ENCODE measurements at regions not wholly inside any gene's neighbourhood (a gene's known extent, or its start where the extent isn't known, plus 50 kb on each side); places are given as distances from the start of the nearest gene placed in this dataset.

- DNase-seq (ENCODE audit: low read depth) = no peak
Measured at GRCh38 chr20:25135031-25135430, 53.1 kb upstream of the VSX1 start.

DNA sequence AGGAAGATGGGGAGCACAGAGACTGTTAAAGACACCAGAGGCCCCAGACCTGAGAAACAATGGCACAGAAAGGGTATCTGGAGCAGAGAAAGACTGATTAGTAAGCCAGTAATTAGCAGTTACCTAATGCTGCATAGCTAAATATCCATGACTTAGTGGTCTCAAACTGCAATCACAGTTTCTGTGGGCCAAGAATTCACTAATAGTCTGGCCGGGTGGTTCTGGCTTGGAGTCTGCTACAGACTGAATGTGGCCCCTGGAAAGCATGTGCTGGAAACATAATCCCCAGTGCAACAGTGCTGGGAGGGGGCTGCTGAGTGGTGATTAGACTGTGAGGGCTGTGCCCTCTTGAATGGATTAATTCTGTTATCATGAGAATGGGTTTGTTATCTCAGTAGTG is 54.1 kb upstream of the VSX1 start:
- no peak for DNase-seq (ENCODE audit: low read depth)

GRCh38 chr20:25136643-25137559 is 55.0 kb upstream of the VSX1 start:
- peak; percentile 82 for DNase-seq (ENCODE audit: low read depth)

GRCh38 chr20:25139029-25139705 is 56.3 kb upstream of the ENTPD6 start:
- DNase-seq (ENCODE audit: low read depth) = no peak

GRCh38 chr20:25140968-25141367 is 54.5 kb upstream of the ENTPD6 start:
- no peak for DNase-seq (ENCODE audit: low read depth)

GRCh38 chr20:25142435-25142834 is 53.1 kb upstream of the ENTPD6 start:
- no peak for DNase-seq (ENCODE audit: low read depth)

GRCh38 chr20:25145131-25145530 is 50.4 kb upstream of the ENTPD6 start:
- DNase-seq (ENCODE audit: low read depth) = no peak
